IMR-90 (cell line): ENCODE measurements at regions not wholly inside any gene's neighbourhood (a gene's known extent, or its start where the extent isn't known, plus 50 kb on each side); places are given as distances from the start of the nearest gene placed in this dataset.

Experiments
- ATAC-seq: fragments of 200-7000 bp; cut with Tn5 transposase; 2 replicates; pipeline ENCODE4 v1.9.1; 2020; ENCODE audit warnings: low read depth, mild to moderate bottlenecking, moderate library complexity
- BruUV-seq: library from RNA; stranded (reverse); fragments of 400-500 nt; replicated peaks from 2 replicates; lab custom pipeline; 2021; lab: Mats Ljungman, UMichigan
- CTCF ChIA-PET: fragments of 300-600 bp; formaldehyde crosslinking; extraction: SDS; loops from one replicate; lab custom pipeline; 2021; ENCODE audit warnings: antibody characterized with exemption; lab: Yijun Ruan, JAX
- POLR2A ChIA-PET: fragments of 300-600 bp; sonication (Branson Sonifier 250); formaldehyde crosslinking; loops from one replicate; lab custom pipeline; 2022; ENCODE audit warnings: antibody characterized with exemption; ENCODE audit not compliant: unreplicated experiment; lab: Charles Lee
- DNase-seq: peaks from one replicate; pipeline ENCODE4 v3.0.0; 2013
- H2AFZ ChIP-seq: replicated peaks from 2 replicates; pipeline ENCODE3; 2013; ENCODE audit warnings: low read length, mild to moderate bottlenecking; ENCODE audit not compliant: poor library complexity
- H2AK5ac ChIP-seq: 2 replicates; pipeline ENCODE4 v1.6.1; 2013; ENCODE audit warnings: low read depth, low read length, inconsistent platforms
- H2AK9ac ChIP-seq: replicated peaks from 2 replicates; pipeline ENCODE3; 2013; ENCODE audit warnings: mild to moderate bottlenecking, low read depth, low read length, moderate library complexity; ENCODE audit not compliant: poor library complexity
- H2BK120ac ChIP-seq: 2 replicates; pipeline ENCODE4 v1.6.1; 2013; ENCODE audit warnings: low read depth, low read length, inconsistent platforms
- H2BK15ac ChIP-seq: 3 replicates; pipeline ENCODE4 v1.6.1; 2013; ENCODE audit warnings: low read depth, low read length, inconsistent platforms
- H2BK20ac ChIP-seq: 2 replicates; pipeline ENCODE4 v1.6.1; 2013; ENCODE audit warnings: low read depth, mild to moderate bottlenecking, inconsistent platforms, low read length, moderate library complexity
- H2BK5ac ChIP-seq: 2 replicates; pipeline ENCODE4 v1.6.1; 2013; ENCODE audit warnings: mild to moderate bottlenecking, low read depth, low read length, inconsistent platforms; ENCODE audit not compliant: poor library complexity, severe bottlenecking
- H3K14ac ChIP-seq: replicated peaks from 2 replicates; pipeline ENCODE4 v1.6.1; 2013; ENCODE audit warnings: low read depth, low read length, inconsistent platforms
- H3K18ac ChIP-seq: 2 replicates; pipeline ENCODE4 v1.6.1; 2013; ENCODE audit warnings: low read depth, low read length, control low read depth
- H3K23ac ChIP-seq: 2 replicates; pipeline ENCODE4 v1.6.1; 2013; ENCODE audit warnings: low read depth, low read length, inconsistent platforms
- H3K27ac ChIP-seq: 2 replicates; pipeline ENCODE4 v1.5.1; 2013; ENCODE audit warnings: mild to moderate bottlenecking, control low read depth, low read length; ENCODE audit not compliant: insufficient read depth
- H3K27me3 ChIP-seq: 2 replicates; pipeline ENCODE4 v1.6.1; 2013; ENCODE audit warnings: low read length; ENCODE audit not compliant: control insufficient read depth, insufficient read depth
- H3K36me3 ChIP-seq: 2 replicates; pipeline ENCODE4 v1.6.1; 2013; ENCODE audit warnings: low read length, mixed read lengths; ENCODE audit not compliant: control insufficient read depth, insufficient read depth
- H3K4ac ChIP-seq: 2 replicates; pipeline ENCODE4 v1.6.1; 2013; ENCODE audit warnings: low read depth, low read length, inconsistent platforms
- H3K4me1 ChIP-seq: 2 replicates; pipeline ENCODE4 v1.6.1; 2013; ENCODE audit warnings: low read length, mixed read lengths; ENCODE audit not compliant: control insufficient read depth, insufficient read depth
- H3K4me2 ChIP-seq: 2 replicates; pipeline ENCODE4 v1.6.1; 2013; ENCODE audit warnings: low read depth, mild to moderate bottlenecking, control low read depth, low read length, moderate library complexity
- H3K4me3 ChIP-seq: 2 replicates; pipeline ENCODE4 v1.5.1; 2013; ENCODE audit warnings: low read depth, mild to moderate bottlenecking, control low read depth, low read length, moderate library complexity; ENCODE audit not compliant: insufficient read depth
- H3K56ac ChIP-seq: 2 replicates; pipeline ENCODE4 v1.6.1; 2013; ENCODE audit warnings: low read length, inconsistent platforms; ENCODE audit not compliant: insufficient read depth; ENCODE audit errors: extremely low read depth
- H3K79me1 ChIP-seq, 2 experiments: 2 replicates each; pipeline ENCODE4 v1.6.1; 2013; ENCODE audit warnings: low read length in 2 of 2, inconsistent platforms in 1 of 2, low read depth in 1 of 2
- H3K9ac ChIP-seq: 2 replicates; pipeline ENCODE4 v1.6.1; 2013; ENCODE audit warnings: low read depth, low read length, control low read depth
- H3K9me1 ChIP-seq: 2 replicates; pipeline ENCODE4 v1.6.1; 2013; ENCODE audit warnings: low read length, inconsistent platforms; ENCODE audit not compliant: insufficient read depth
- H3K9me3 ChIP-seq: 2 replicates; pipeline ENCODE4 v1.6.1; 2013; ENCODE audit warnings: low read length; ENCODE audit not compliant: control insufficient read depth, insufficient read depth
- H4K20me1 ChIP-seq: 2 replicates; pipeline ENCODE4 v1.6.1; 2013; ENCODE audit warnings: low read length, inconsistent platforms; ENCODE audit not compliant: insufficient read depth
- H4K5ac ChIP-seq: 2 replicates; pipeline ENCODE4 v1.6.1; 2013; ENCODE audit warnings: mild to moderate bottlenecking, low read depth, low read length, control low read depth
- H4K8ac ChIP-seq, 2 experiments: 2 replicates each; pipeline ENCODE4 v1.6.1; 2013; ENCODE audit warnings: low read depth in 2 of 2, low read length in 2 of 2, control low read depth in 1 of 2, inconsistent platforms in 1 of 2
- H4K91ac ChIP-seq: 2 replicates; pipeline ENCODE4 v1.6.1; 2013; ENCODE audit warnings: low read depth, low read length, inconsistent platforms; ENCODE audit not compliant: insufficient read depth
- BHLHE40 ChIP-seq: fragments of 150-350 bp; IDR thresholded peaks from 2 replicates; pipeline ENCODE4 v1.6.1; 2016; ENCODE audit warnings: mild to moderate bottlenecking, low read depth, low read length
- CEBPB ChIP-seq: IDR thresholded peaks from 2 replicates; pipeline ENCODE4 v1.6.1; 2012; ENCODE audit warnings: low read depth, low read length, improper control_type of control experiment
- CHD1 ChIP-seq: IDR thresholded peaks from 2 replicates; pipeline ENCODE4 v1.6.1; 2012; ENCODE audit warnings: low read depth, low read length, improper control_type of control experiment
- FOS ChIP-seq: fragments of 150-350 bp; IDR thresholded peaks from 2 replicates; pipeline ENCODE4 v1.6.1; 2016; ENCODE audit warnings: low read depth, low read length
- MAFK ChIP-seq: IDR thresholded peaks from 2 replicates; pipeline ENCODE4 v1.6.1; 2012; ENCODE audit warnings: low read depth, low read length, improper control_type of control experiment
- MAZ ChIP-seq: IDR thresholded peaks from 2 replicates; pipeline ENCODE4 v1.6.1; 2012; ENCODE audit warnings: low read depth, mild to moderate bottlenecking, low read length, improper control_type of control experiment, moderate library complexity, borderline replicate concordance
- MXI1 ChIP-seq: IDR thresholded peaks from 2 replicates; pipeline ENCODE4 v1.6.1; 2012; ENCODE audit warnings: low read depth, mild to moderate bottlenecking, low read length, moderate library complexity, borderline replicate concordance
- NFE2L2 ChIP-seq: fragments of 150-350 bp; IDR thresholded peaks from 2 replicates; pipeline ENCODE4 v1.6.1; 2016; ENCODE audit warnings: low read depth, mild to moderate bottlenecking, low read length
- POLR2A ChIP-seq: IDR thresholded peaks from 2 replicates; pipeline ENCODE4 v1.6.1; 2012; ENCODE audit warnings: mild to moderate bottlenecking, low read depth, low read length
- RAD21 ChIP-seq: IDR thresholded peaks from 2 replicates; pipeline ENCODE4 v1.6.1; 2012; ENCODE audit warnings: low read length, improper control_type of control experiment
- RCOR1 ChIP-seq: IDR thresholded peaks from 2 replicates; pipeline ENCODE4 v1.6.1; 2012; ENCODE audit warnings: mild to moderate bottlenecking, low read length, improper control_type of control experiment; ENCODE audit not compliant: insufficient replicate concordance
- RFX5 ChIP-seq: IDR thresholded peaks from 2 replicates; pipeline ENCODE4 v1.8.0; 2012; ENCODE audit warnings: low read depth, mild to moderate bottlenecking, low read length, moderate library complexity
- SMC3 ChIP-seq: fragments of 150-350 bp; IDR thresholded peaks from 2 replicates; pipeline ENCODE4 v1.6.1; 2016; ENCODE audit warnings: low read depth, mild to moderate bottlenecking, antibody characterized with exemption, low read length, moderate library complexity
- WGBS, 2 experiments: methylation state at CpG; one replicate each; pipeline versions ENCODE4 v1.1.5 to v1.1.7; 2013; ENCODE audit warnings: missing lambda C conversion rate in 2 of 2; ENCODE audit not compliant: insufficient read length in 1 of 2; ENCODE audit errors: extremely low coverage in 2 of 2; 5-methylcytosine and 5-hydroxymethylcytosine counted together
- dilution Hi-C: fragments of 300-500 bp; cut with HindIII; formaldehyde crosslinking; loops from one replicate; pipeline ENCODE4 v1.14.3; 2018; ENCODE audit warnings: low sequenced_read_pairs; ENCODE audit not compliant: unreplicated experiment
- in situ Hi-C: fragments of 300-500 bp; cut with MboI; formaldehyde crosslinking; loops from 3 replicates; pipeline ENCODE4 v1.14.3; 2019; ENCODE audit warnings: low sequenced_read_pairs, inconsistent platforms, mixed read lengths
- intact Hi-C: fragments of 100-400 bp; cut with micrococcal nuclease; formaldehyde crosslinking; loops from 2 replicates; pipeline ENCODE4 v1.10.0; 2022
- TF ChIP-seq, protein P1 (sequence below): fragments of 150-350 bp; IDR thresholded peaks from 2 replicates; pipeline ENCODE4 v1.6.1; 2016; ENCODE audit warnings: low read depth, mild to moderate bottlenecking, low read length, moderate library complexity, borderline replicate concordance
- TF ChIP-seq, protein P2 (sequence below): fragments of 150-350 bp; IDR thresholded peaks from 2 replicates; pipeline ENCODE4 v1.6.1; 2017; ENCODE audit warnings: mild to moderate bottlenecking, antibody characterized with exemption, low read length, low read depth
- TF ChIP-seq, protein P3 (sequence below): conservative IDR thresholded peaks from 2 replicates; pipeline ENCODE4 v1.5.1; 2012; ENCODE audit warnings: mild to moderate bottlenecking, low read depth, low read length, improper control_type of control experiment

DNA sequence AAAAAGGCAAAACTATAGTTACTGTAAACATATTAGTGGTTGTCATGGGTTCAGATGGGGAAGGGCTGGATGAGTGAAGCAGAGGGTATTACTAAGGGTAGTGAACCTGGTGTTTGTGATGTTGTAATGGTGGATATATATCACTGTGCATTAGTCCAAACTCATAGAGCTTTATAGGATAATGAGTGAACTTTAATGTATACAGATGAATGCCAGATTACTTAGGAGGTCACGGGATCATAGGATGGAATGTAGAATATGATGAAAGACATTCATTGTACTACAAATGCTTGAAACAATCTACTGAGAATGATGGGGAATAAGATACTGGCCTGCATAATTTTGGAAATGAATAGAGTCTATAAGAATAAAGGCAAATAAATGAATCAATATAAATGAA lies 226.7 kb upstream of the ZNF804A start:
- ATAC-seq = no peak
- Histone ChIP-seq H3K23ac (no peak overlapping the region), H2BK20ac (no peak overlapping the region), H3K56ac (no peak overlapping the region), H3K9ac (no peak overlapping the region), H2BK5ac (no peak overlapping the region), H3K4ac (no peak overlapping the region), H3K9me3 (peaks cover 4% of the 10 kb centered on the region; the same call in 1 of the 2 replicates), H4K20me1 (no peaks in the 10 kb centered on the region), H3K4me1 (no peaks in the 10 kb centered on the region), H3K27ac (no peak overlapping the region), H3K27me3 (no peaks in the 10 kb centered on the region), H3K79me1 (no peaks in the 10 kb centered on the region), H4K8ac (no peak overlapping the region), H2AK9ac (no peak overlapping the region), H2BK15ac (no peak overlapping the region), H2BK120ac (no peak overlapping the region), H3K4me3 (no peak overlapping the region), H3K9me1 (no peaks in the 10 kb centered on the region), H2AFZ (no peak overlapping the region), H3K18ac (no peak overlapping the region), H3K14ac (no peak overlapping the region), H2AK5ac (no peak overlapping the region), H4K91ac (no peak overlapping the region), H3K36me3 (no peaks in the 10 kb centered on the region), H4K5ac (no peak overlapping the region), H3K4me2 (no peak overlapping the region)
- ChIA-PET CTCF (no interaction called here), POLR2A (no interaction called here)
- DNase-seq = no peak
- WGBS, 2 experiments = no CpG with 5 or more reads among the region's 1 CpG
- no TSS peak for BruUV-seq
- in situ Hi-C loops = no loop called here
- TF ChIP-seq RCOR1 = no peak
- no peak for TF ChIP-seq POLR2A
- no peak for TF ChIP-seq SMC3
- no peak for TF ChIP-seq CEBPB
- TF ChIP-seq CHD1 = no peak
- TF ChIP-seq, protein P1, sequence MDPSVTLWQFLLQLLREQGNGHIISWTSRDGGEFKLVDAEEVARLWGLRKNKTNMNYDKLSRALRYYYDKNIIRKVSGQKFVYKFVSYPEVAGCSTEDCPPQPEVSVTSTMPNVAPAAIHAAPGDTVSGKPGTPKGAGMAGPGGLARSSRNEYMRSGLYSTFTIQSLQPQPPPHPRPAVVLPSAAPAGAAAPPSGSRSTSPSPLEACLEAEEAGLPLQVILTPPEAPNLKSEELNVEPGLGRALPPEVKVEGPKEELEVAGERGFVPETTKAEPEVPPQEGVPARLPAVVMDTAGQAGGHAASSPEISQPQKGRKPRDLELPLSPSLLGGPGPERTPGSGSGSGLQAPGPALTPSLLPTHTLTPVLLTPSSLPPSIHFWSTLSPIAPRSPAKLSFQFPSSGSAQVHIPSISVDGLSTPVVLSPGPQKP = no peak
- TF ChIP-seq MAFK = no peak
- TF ChIP-seq, protein P2, sequence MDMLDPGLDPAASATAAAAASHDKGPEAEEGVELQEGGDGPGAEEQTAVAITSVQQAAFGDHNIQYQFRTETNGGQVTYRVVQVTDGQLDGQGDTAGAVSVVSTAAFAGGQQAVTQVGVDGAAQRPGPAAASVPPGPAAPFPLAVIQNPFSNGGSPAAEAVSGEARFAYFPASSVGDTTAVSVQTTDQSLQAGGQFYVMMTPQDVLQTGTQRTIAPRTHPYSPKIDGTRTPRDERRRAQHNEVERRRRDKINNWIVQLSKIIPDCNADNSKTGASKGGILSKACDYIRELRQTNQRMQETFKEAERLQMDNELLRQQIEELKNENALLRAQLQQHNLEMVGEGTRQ = no peak
- no peak for TF ChIP-seq BHLHE40
- TF ChIP-seq MAZ = no peak
- TF ChIP-seq, protein P3, sequence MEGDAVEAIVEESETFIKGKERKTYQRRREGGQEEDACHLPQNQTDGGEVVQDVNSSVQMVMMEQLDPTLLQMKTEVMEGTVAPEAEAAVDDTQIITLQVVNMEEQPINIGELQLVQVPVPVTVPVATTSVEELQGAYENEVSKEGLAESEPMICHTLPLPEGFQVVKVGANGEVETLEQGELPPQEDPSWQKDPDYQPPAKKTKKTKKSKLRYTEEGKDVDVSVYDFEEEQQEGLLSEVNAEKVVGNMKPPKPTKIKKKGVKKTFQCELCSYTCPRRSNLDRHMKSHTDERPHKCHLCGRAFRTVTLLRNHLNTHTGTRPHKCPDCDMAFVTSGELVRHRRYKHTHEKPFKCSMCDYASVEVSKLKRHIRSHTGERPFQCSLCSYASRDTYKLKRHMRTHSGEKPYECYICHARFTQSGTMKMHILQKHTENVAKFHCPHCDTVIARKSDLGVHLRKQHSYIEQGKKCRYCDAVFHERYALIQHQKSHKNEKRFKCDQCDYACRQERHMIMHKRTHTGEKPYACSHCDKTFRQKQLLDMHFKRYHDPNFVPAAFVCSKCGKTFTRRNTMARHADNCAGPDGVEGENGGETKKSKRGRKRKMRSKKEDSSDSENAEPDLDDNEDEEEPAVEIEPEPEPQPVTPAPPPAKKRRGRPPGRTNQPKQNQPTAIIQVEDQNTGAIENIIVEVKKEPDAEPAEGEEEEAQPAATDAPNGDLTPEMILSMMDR = no peak
- TF ChIP-seq FOS = no peak
- no peak for TF ChIP-seq RFX5
- no peak for TF ChIP-seq MXI1
- TF ChIP-seq RAD21 = no peak
- TF ChIP-seq NFE2L2 = no peak
- dilution Hi-C loops = no loop called here
- intact Hi-C loops = no loop called here
